HFFc6 (cell line): ENCODE measurements at regions not wholly inside any gene's neighbourhood (a gene's known extent, or its start where the extent isn't known, plus 50 kb on each side); places are given as distances from the start of the nearest gene placed in this dataset.

Experiments
- DNase-seq: peaks from one replicate; pipeline ENCODE4 v3.0.0-alpha.2; 2018
- H3K27ac Mint-ChIP-seq: 2 replicates; pipeline ENCODE4 v1.8.0; 2020; ENCODE audit warnings: mild to moderate bottlenecking, mixed read lengths
- H3K27me3 Mint-ChIP-seq: 2 replicates; pipeline ENCODE4 v1.8.0; 2021; ENCODE audit warnings: mild to moderate bottlenecking, moderate library complexity, mixed read lengths; ENCODE audit not compliant: insufficient read depth
- H3K36me3 Mint-ChIP-seq: 2 replicates; pipeline ENCODE4 v1.8.0; 2021; ENCODE audit warnings: low read depth, mixed read lengths
- H3K4me1 Mint-ChIP-seq: 2 replicates; pipeline ENCODE4 v1.8.0; 2020; ENCODE audit warnings: low read depth, mixed read lengths
- H3K4me3 Mint-ChIP-seq: 2 replicates; pipeline ENCODE4 v1.8.0; 2020; ENCODE audit warnings: mild to moderate bottlenecking, moderate library complexity, mixed read lengths
- H3K9me3 Mint-ChIP-seq: 2 replicates; pipeline ENCODE4 v1.8.0; 2020; ENCODE audit warnings: mild to moderate bottlenecking, mixed read lengths
- TF ChIP-seq, protein P1 (sequence below): fragments of 200-600 bp; sonication (generic); IDR thresholded peaks from 2 replicates; pipeline ENCODE4 v1.5.0; 2021; ENCODE audit warnings: antibody characterized with exemption, mild to moderate bottlenecking

DNA sequence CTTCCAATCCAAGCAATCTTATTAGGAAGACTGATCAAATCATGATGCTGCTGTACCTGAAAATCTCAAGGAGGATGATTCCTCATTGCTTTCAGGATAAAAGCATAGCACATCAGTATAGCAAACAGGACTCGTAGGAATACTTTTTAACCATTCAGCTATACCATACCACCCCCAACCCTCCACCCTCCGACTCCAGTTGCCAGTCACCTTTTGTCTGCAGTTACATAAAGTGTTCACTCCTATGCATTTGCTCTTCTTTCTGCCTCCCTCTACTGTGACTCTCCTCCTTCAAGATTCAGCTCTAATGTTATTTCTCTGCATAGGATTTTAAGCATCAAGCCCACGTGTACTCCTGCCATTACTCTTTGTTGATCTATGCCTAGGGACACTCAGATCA, 124.7 kb upstream of the KCNQ5 start:
- Mint-ChIP-seq H3K9me3 (no peaks in the 10 kb centered on the region), H3K4me1 (no peaks in the 10 kb centered on the region), H3K4me3 (no peak overlapping the region), H3K27me3 (no peaks in the 10 kb centered on the region), H3K36me3 (0 out of 2 replicates have a peak, but pooled peaks cover 4% of the 10 kb centered on the region), H3K27ac (no peak overlapping the region)
- TF ChIP-seq, protein P1, sequence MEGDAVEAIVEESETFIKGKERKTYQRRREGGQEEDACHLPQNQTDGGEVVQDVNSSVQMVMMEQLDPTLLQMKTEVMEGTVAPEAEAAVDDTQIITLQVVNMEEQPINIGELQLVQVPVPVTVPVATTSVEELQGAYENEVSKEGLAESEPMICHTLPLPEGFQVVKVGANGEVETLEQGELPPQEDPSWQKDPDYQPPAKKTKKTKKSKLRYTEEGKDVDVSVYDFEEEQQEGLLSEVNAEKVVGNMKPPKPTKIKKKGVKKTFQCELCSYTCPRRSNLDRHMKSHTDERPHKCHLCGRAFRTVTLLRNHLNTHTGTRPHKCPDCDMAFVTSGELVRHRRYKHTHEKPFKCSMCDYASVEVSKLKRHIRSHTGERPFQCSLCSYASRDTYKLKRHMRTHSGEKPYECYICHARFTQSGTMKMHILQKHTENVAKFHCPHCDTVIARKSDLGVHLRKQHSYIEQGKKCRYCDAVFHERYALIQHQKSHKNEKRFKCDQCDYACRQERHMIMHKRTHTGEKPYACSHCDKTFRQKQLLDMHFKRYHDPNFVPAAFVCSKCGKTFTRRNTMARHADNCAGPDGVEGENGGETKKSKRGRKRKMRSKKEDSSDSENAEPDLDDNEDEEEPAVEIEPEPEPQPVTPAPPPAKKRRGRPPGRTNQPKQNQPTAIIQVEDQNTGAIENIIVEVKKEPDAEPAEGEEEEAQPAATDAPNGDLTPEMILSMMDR: no peak
- DNase-seq: no peak

DNA sequence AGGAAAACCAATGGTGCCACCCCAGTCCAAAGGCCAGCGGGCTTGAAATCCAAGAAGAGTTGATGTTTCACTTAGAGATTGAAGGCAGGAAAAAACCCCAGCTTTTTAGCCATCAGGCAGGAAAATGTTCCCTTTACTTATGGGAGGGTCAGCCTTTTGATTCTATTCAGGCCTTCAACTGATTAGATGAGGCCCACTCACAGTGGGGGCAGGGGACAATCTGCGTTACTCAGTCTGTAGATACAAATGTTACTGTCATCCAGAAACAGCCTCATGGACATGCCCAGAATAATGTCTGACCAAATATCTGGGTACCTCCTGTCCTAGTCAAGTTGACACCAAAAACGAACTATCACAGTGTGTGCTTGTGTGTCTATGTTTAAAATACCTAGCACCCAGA, 121.2 kb upstream of the KCNQ5 start:
- Mint-ChIP-seq H3K27me3 (no peaks in the 10 kb centered on the region), H3K4me3 (no peak overlapping the region), H3K36me3 (no peaks in the 10 kb centered on the region), H3K27ac (no peak overlapping the region), H3K9me3 (no peaks in the 10 kb centered on the region), H3K4me1 (no peaks in the 10 kb centered on the region)
- TF ChIP-seq, protein P1: no peak
- no peak for DNase-seq

DNA sequence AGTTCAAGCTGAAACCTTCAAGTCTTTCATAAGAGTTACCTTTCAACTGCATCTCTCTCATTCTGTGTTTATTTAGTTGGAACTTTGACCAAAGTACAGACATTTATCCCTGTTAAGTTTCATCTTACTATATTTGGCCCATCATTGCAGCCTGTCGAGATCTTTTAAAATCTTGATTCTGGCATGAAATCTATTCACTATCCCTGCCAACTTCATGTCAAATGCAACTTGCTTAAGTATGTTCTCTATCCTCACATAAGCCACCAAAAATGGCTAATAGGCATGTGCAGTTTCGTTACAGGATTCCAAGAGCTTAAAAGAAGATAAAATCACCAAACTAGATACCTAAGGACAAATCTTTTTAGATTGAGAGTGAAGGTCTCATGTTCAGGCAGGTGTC, 117.5 kb upstream of the KCNQ5 start:
- Mint-ChIP-seq H3K9me3 (no peaks in the 10 kb centered on the region), H3K4me1 (peaks cover 9% of the 10 kb centered on the region), H3K27ac (no peak overlapping the region), H3K4me3 (no peak overlapping the region), H3K36me3 (no peaks in the 10 kb centered on the region), H3K27me3 (no peaks in the 10 kb centered on the region)
- no peak for DNase-seq
- TF ChIP-seq, protein P1: no peak

DNA sequence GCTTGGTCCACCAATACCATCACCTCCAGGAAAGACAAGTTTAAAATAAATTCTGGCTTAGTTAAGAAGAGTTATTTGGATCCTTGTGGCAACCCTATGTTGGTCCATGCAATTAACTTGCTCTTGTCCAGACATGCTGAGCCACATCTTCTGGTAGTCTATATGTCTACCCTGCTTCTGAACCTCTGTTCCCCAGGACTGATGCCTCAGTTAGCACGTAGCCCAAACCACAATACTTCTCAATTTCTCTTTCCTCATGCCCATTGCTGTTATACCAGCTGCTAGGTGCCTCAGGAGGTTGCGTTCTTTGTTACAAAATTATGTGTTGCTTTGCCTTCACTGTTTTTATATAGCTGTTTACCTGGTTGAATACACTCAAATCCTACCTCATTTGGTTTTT, 116.4 kb upstream of the KCNQ5 start:
- no peak for DNase-seq
- Mint-ChIP-seq H3K36me3 (no peaks in the 10 kb centered on the region), H3K4me1 (peaks cover 19% of the 10 kb centered on the region), H3K27me3 (no peaks in the 10 kb centered on the region), H3K27ac (no peak overlapping the region), H3K4me3 (no peak overlapping the region), H3K9me3 (no peaks in the 10 kb centered on the region)
- TF ChIP-seq, protein P1: no peak

DNA sequence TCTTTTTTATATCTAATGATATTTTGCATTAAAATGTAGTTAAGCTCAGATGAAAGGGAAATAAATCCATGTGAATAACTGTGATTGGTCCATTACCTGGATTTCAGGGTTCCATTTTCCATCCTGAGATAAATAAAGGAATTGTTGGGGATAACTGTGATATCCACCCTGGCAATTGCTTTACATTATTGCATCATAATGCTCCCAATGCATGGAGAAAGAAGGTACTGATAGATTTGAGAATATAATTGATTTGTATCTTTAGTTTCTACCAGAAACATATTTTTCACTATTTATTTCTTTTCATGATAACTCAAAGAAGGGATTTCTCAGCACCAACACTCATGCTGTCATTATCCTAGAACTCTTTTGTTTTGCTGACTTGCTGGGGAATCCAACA, 102.0 kb upstream of the KCNQ5 start:
- no peaks in the 10 kb centered on the region for H3K27me3 Mint-ChIP-seq
- TF ChIP-seq, protein P1: no peak
- peaks cover 25% of the 10 kb centered on the region for H3K4me1 Mint-ChIP-seq
- DNase-seq: no peak
- no peak overlapping the region for H3K4me3 Mint-ChIP-seq
- H3K27ac Mint-ChIP-seq: no peak overlapping the region
- H3K36me3 Mint-ChIP-seq: no peaks in the 10 kb centered on the region
- no peaks in the 10 kb centered on the region for H3K9me3 Mint-ChIP-seq

DNA sequence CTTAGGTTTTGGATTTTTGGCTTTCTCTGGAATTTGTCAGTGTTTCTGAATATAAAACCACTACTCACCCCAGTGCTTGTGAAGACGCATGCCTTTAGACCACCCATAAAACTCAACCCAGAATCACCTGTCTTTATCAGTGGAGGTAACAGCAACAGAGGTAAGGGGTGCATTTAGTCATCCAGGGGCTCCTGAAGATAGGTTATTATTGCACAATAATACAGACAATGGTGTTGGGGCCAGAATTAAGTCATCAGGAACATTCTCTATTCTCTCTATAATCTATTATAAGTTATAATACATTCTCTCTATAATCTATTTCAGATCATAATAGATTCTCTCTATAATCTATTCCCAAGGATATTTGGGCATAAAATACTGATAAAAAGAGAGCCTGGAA, 100.2 kb upstream of the KCNQ5 start:
- H3K36me3 Mint-ChIP-seq: no peaks in the 10 kb centered on the region
- no peak for DNase-seq
- H3K4me1 Mint-ChIP-seq: peaks cover 30% of the 10 kb centered on the region
- no peaks in the 10 kb centered on the region for H3K27me3 Mint-ChIP-seq
- no peaks in the 10 kb centered on the region for H3K9me3 Mint-ChIP-seq
- no peak overlapping the region for H3K27ac Mint-ChIP-seq
- H3K4me3 Mint-ChIP-seq: no peak overlapping the region
- TF ChIP-seq, protein P1: no peak
